DMS79 (cell line): ENCODE measurements at regions not wholly inside any gene's neighbourhood (a gene's known extent, or its start where the extent isn't known, plus 50 kb on each side); places are given as distances from the start of the nearest gene placed in this dataset.

Experiments
- DNase-seq: peaks from one replicate; lab custom pipeline; 2025; lab: John Stamatoyannopoulos, UW

DNA sequence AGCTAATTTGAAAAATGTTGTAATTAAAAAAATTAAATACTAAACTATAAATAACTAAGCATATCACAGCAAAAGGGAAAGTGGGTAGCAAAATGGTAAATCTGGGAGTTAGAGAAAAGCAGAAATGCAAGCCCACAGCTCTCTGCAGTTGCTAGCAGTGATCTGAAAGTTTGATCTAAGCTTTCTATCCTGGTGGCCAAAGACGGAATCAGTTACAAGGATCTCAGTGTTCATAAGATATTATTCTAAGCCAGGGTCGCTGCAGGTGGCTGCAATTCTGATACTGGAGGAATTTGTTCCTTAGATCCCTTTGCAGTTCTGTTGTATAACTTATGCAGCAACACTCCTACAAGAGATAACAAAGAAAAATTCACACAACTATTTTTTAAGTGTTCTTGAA lies 363.7 kb downstream of the SETD4 start:
- no peak for DNase-seq

DNA sequence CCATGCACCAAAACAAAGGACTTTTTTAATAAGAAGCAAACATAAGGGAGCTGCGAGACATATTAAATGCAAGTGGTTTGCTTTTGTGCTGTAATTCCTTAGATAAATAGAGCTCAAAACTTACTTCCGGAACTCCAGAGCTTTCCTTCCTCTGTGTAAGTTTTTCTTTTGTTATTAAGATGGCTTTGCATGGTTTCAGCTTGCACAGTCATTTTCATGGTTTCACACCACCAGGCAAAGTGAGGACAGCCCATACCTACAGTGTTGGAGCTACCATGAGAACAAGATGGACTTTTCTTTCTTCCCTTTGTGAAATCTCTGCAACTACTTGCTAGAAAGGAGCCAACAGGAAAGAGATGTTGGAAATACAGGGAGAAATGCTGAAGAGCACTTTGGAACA lies 368.0 kb downstream of the SETD4 start:
- no peak for DNase-seq

DNA sequence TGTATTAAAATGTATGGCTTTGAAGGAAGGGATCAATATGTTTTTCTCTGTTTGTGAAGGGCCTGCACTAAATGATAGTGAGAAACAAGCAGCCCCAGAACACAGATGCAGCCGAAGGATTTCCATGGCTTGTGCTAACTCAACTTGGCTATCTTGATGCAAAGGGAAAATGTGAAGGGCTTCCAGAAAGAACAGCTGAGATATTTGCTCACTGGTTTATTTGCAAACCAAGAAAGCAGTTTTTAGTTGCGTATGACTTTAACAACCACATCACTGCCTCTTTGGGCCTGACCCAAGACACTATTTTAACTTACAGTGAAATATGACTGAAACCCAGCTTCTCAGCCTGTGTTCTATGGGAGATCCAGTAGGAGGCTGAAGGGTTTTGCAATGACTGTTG lies 369.9 kb downstream of the SETD4 start:
- DNase-seq, result no peak

DNA sequence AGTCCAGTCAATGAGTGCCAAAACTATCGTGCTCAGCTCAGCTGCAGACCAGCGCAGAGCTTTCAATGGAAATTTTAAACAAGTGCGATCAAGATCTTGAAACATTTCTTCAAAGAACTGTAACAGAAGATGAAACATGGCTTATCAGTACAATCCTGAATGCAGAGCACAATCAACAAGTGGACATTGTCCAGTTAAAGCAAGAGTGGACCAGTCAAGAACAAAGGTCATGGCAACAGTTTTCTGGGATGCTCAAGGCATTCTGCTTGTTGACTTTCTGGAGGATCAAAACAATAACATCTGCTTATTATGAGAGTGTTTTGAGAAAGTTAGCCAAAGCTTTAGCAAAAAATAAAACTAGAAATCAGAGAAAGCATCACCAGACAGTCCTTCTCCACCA lies 374.2 kb downstream of the SETD4 start:
- DNase-seq, result no peak

DNA sequence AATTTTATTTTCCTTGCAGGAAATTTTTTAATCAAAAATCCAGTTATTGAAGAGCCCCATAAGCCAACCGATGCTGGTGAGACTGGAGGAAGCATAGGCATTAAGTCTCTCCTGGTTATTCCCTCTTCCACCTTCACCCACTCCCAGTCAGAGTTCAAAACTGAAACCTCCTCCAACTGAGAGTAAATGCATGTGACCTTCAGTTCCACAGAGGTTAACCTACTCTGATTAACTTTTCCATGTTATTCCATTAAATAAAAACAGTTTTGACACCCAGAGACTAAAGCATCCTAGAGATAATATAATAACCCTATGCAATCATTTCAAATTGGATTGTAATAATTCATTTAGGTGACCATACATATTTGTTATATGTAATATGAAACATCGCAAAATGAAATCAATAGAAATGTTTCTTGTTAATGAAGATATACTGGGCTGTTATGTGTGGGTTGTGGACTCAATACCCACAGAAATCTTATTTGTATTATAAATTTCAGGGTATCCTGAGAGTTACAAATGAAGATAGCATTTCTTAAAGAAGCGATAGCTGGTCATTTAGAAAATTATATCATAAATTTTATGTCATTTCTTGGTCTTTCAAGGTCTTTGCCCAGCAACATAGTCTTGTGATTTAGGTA lies 376.5 kb downstream of the SETD4 start:
- no peak for DNase-seq

DNA sequence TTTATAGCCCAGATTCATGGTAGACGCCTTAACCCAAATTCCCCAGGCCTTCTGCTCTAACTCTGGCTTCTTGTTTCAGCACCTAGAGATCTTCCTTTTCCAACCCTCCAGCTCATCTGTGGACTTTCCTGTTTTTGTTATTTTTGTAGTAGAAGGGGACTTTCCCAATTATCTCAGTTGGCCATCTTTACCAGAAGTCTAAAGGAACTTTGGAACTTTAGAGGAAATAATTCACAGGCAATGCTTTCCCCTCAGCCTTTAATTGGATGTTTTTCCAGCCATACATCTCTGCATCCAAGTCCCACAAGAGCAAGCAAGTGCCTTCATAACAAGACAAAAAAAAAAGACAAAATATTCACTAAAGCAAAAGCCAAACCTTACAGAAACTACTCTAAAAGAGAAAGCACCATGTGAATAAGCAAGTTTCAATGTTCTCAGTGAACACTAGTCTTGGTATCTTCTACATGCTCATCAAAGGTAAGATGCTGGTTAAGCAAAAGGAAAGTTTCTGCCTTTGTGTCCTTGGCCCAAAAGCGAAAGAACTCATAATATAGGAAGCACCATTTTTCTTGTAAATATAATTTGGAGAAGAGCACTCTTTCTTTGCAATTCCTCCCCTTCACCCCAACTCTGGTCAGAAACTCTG lies 377.3 kb downstream of the SETD4 start:
- DNase-seq, result no peak

DNA sequence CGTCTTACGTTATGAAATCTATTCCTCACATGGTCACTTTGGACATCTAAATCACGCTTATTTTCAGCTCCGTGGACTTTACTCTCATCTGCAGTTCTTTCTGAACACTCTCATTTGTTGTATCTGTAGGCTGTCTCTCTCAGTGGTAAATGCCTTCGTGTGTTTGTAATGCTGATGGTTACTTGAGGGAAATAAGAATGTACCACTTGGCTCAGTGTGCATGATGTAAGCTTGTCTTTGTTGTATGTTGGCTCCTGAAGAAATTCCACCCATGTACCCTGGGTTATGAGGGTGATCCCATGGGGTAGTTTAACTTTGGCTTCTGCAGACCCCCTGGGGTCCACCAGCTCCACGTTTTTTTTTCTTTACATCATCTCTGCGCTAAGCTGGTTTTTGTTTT lies 378.4 kb downstream of the SETD4 start:
- no peak for DNase-seq

DNA sequence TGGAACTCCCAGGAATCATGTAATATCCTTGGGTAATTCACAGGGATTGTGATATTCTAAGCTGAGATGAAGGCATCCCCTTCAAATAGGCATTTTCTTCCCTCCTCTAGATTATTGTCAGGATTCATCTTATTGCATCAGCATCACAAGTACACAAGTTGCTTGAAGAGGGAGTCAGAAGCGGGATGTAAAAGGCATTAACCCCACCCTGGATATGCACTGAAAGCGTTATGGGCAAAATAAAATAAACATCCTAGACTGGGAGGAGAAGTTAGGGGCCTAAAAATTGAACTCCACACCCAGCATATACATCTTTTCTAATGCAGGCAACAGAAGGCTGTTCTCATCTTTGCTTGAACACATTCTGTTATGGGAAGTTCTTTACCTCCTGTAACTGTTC lies 381.2 kb downstream of the SETD4 start:
- no peak for DNase-seq

DNA sequence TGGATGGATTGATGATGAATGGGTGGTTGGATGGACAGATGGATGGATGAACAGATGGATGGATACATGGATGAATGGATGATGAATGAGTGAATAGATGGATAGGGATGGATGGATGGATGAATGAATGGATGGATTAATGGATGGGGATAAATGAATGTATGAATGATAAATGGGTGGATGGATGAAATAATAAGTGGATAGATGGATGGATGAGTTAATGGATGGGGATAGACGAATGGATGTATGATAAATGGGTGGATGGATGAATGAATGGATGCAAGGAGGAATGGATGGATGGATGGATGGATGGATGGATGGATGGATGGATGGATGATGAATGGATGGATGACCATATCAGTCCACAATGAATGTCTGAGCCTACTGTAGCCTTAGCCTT lies 381.9 kb downstream of the SETD4 start:
- no peak for DNase-seq

DNA sequence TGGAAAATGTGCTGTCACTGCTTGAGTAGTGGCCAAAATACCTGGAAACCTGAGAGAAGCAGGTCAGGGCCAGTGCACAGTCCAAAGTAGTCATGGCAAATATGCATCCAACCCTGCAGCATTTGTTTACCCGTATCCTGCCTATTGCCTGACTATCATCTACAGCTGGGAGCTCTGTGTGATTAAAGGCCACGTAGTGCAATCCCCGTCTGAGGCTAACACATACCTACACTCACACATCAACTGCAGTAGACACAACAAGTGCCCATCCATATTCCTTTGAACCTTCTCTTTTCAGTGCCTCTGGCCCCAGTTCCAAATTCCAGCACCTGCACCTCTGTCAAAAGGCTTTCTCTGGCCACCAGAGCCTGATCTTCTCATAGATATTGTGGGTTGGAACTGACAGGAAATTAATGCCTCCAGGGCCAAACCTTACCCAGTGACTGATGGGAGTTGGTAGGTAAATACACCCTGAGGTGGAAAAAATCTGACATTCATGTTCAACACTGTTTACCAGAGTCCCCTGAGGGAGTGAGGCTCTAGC lies 383.0 kb downstream of the SETD4 start:
- DNase-seq, result no peak

DNA sequence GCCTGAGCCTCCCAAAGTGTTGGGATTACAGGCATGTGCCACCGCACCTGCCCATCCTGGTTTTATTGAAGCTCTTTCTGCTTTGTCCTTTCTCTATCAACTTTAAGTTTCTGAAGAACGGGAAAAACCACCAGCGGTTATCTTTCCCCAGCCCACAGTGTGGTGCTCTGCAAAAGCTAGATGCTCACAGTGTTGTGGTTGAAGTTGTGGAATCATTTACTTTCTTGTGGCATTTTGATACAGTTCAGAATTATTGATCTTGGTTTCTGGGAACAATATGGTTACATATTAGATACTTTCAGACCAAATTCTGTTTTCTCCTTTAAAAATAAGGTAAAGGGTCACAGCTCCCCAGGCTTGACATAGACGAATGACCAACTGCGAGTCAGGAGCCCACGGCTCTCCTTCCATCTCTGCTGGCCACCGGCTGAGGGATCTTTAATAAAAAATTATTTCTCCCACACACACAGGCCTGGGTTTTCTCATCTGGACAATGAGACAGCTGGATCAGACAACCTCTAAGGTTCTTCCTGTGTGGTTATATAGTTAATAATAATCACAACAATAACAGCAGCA lies 385.3 kb downstream of the SETD4 start:
- DNase-seq, result no peak

DNA sequence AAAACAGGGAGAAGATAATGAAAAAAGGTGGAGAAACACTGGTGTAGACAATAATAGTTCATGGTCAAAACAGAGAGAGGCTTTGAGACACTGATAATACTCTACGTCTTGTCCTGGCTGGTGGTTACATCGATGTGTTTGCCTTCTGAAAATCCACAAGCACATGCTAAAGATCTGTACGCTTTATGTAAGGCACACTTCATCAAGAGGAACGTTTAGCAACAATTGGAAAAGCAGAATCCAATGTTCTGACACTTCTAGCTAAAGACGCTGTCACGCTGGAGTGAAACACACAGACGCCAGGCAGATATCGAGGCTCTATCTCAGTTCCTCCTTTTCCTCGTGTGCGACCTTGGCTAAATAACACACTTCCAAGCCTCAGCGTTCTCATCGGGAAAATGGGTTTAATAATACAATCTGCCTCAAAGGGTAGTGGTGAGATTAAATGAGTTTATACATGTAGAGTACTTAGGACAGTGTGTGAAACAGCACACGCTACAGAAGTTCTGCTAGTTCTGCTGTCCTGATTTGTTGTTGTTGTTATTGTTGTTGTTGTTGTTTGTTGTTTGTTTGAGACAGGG lies 386.1 kb downstream of the SETD4 start:
- no peak for DNase-seq

DNA sequence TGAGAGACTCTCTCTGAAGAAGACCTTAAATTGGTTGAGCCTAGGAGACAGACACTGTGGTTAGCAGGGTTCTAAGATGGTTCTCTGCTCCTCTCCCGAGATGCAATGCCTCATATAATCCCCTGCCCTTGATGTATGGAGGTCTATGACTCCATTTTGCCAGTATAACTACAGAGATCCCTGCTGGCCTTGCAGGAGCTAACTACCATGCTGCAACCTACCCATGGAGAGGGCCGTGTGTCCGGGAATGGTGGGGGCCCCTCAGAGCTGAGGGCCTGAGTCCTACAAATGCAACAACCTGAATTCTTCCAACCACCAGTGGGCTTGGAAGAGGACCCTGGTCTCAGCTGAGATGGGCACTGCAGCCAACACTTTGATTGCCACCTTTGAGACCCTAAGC lies 388.0 kb downstream of the SETD4 start:
- no peak for DNase-seq

DNA sequence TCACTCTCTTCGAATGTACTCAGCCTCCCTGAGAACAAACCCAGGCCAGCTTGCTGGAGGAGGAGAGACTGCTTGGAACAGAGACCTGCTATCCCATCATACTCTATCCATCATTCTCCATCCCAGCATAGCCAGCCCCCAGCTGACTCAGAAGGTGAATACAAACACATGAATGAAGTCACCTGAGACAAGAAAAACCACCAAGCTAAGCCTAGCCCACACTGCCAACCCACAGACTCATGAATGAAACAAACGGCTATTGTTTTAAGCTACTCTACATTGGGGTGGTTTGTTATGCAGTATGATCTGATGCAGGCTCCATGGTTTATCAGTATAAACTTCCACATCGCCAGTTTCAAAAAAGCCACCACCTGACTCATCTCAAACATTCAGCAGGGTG lies 395.6 kb downstream of the SETD4 start:
- no peak for DNase-seq

DNA sequence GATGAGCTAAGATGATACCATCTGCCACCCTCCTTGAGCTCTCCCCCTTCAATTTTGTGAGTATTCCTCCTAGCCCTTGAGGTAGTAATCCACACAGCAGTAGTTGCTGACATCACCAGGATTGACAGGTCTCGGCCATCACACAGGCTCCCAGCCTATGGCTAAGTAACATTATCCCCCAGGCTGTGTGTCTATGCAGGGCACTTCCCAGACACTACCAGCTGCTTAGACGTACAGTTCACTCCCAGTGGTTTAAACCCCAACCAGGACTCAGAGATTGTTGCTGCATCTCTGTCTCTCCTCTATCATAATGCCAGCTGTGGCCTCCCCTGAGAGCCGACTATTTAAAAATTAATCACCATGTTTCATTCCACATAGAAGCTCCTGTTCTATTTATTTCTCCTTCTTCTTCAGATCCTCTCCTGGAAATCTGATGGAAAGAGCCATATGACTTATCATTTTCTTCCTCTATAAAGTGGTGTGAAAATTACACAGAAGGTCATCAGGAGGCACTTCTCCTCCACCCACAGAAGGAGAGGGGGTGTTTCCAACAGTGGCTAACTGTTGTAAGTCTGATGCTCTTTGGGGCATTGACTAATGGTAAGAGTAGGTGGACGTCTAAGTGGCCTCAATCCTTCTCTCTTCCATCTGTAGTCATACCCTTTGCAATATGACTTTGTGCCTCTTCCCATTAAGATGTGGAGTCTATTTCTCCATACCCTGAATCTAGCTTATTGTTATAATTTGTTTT lies 396.3 kb downstream of the SETD4 start:
- DNase-seq, result no peak

DNA sequence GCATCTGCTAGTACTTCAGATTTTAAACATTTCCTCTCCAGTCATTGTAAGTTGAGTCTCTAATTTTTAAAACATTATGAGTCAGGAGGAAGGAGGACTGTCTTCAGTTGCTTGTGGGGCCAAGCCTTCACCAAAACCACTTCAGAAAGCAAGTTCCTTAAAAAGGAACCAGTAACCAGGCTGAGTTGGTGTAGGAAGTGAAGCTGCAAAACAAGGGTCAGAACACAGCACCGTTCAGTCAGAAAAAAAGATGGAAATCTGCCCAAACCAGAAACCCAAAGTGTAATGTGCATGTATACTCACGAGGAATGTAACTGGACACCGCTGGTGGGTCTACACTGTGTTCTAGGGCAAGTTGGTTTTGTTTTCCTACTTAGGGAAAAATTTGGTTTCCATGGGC lies 402.1 kb downstream of the SETD4 start:
- DNase-seq, result peak; percentile 31

DNA sequence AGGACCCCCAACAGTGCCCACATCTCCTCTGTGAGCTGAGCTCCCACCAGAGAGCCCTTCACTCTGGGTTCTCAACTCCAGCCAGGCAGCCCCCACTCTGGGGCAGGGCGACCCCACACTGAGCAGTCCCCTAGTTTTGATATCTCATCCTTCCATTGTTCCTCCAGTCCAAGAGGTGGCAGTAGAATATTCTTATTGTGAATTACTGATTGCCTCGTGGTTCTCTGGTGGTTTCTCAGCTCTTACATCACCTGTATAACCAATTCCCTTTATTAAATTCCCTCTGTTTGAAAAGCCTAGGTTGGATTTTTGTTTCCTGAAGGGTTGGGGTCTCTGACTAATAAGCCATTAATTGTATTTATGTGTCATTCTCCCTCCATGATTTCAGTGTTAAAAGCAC lies 407.5 kb downstream of the SETD4 start:
- DNase-seq, result no peak

DNA sequence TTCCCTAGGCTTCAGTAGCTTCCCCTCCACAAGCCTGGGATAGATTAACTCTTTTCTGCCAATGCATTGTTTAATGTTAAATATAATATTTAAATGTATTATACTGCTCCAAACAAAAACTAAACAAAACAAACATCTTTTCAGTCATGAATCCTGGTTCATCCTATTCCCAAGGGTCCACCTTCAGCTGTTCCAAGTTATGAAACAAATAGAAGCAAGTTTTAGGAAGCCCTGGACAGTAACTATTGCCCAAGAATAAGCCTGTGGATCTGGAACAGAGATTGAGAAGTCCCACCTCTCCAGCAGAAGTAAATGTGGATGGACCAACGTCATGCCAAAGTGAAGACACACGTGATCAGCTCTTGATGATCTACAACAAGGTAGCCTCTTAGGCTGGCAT lies 408.1 kb downstream of the SETD4 start:
- DNase-seq, result no peak

DNA sequence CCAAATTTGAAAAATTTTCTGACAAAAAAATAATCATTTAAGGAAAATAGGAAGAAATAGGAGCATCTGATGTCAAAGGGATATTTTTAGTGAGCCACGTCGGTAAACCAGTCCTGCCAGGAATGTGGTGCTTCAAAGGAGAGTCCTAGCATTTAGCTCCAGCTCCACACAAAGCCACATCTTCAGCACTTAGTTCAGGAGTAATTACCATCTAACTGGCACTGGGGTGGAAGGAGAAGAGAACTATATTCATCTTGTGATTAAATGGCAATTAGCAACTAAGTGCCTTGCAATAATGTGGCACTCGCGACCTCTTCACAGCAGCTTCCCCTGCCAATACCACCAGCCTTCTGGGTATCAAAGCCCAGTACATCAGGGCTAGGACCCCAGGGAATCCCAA lies 409.1 kb downstream of the SETD4 start:
- peak; percentile 87 for DNase-seq

DNA sequence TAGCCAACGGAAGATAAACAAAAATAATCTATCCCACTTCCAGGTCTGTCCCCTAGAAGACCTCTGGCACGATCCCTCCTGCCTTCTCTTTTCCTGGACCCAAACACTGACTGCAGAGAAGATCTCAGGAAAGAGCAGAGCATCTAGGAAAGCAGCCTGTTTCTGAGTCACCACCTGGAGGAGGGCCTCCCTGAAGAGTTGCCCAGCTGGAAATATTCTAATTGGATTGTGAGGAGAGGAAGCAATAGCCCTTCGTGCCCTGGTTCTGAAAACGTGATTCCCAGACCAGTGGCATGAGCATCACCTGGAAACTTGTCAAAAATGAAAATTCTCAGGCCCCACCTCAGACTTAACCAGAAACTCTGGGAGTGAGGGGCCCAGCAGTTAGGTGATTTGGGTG lies 411.1 kb downstream of the SETD4 start:
- DNase-seq, result no peak

DNA sequence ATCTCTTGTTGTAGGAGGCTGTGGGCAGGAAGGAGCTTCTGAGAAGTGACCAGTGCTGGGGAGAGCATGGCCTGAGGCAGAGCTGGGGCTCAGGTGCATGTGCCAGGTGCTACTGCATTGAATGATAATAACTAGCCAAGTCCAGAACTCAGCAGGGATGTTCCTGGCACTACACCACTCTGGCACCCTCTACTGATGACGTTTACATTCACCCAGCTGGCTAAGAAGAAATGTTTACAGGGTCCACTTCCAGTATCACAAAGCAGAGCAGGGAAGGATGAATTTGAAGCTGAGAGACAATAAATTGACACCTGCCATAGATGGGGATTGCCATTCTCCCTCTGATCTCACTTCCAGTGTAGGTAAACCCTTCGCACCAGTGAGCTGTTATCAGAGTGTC lies 411.8 kb downstream of the SETD4 start:
- no peak for DNase-seq

DNA sequence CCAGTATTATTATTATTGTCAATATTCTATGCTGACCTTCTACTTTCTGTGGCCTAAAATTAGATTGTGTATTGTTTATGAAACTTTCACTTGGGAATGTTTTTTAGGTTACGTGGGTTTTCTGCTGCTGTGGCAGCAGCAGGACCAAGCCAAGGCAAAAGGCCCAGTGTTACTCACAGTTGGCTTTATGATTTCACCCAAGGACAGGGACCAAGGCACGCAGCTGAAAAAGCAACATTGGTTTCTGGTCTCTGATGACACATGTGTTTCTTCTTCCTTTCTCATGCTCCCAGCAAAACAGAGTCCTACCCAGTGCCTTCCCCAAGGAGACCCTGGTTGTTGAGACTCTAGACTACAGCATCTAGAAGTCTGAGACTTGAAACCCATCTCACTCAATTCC lies 413.7 kb downstream of the SETD4 start:
- no peak for DNase-seq

DNA sequence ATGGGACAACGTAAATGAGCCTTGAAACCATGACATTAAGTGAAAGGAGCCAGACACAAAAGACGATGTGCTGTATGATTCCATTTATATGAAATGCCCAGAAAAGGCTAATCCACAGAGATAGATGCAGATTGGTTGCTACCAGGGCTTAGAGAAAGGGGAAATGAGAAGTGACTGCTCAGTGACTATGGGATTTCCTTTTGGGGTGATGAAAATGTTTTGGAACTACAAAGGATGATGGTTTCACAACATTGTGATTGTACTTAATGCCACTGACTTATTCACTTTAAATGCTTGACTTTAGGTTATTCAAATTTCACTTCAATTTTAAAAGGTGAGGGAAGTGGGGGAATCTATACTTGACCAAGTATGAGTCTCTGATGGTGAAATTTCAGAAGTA lies 414.3 kb downstream of the SETD4 start:
- no peak for DNase-seq
